ENCODE measurements at regions not wholly inside any gene's neighbourhood (a gene's known extent, or its start where the extent isn't known, plus 50 kb on each side); places are given as distances from the start of the nearest gene placed in this dataset.
"Not testable (repeated sequence)": the region's sequence is repeated elsewhere in the genome, so short reads cannot be mapped to it uniquely, and the experiment has no call there.

DNA sequence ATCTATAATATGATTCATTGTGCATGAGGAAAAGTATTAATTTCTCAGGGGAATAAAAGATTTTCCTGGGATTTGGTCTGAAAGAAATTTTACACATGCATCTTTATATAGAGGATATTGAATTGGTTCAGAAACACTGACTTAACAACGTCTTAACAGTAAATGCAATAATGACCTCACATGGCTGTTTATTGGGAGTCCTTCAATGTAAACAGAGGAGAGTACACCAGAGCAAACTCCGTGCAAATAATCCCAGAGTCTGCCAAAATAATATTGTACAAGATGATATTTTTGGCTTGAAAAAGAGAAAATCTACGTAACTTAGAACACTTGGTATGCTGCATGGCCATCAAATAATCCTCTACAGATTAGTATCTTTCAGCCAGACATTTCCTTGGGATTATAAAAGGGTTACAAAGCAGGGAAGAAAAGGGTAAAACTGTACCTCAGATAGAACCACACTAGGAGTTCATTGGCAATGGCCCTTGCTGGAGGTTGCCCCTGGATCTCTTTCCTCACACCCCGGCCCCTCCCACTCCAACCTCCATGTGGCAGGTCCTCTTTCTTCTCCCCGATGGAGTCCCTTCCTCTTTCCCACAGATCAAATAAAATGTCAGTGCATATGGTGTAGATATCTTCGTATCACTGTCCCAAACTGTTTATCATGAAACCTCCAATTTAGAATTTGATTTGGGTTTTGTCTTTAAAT, 196.4 kb downstream of the EVX1 start:
- no peaks in the 10 kb centered on the region for H3K9me3 ChIP-seq (ENCODE audit: control insufficient read depth in 2 of 2, insufficient read depth in 1 of 2, low read depth in 1 of 2, low read length in 1 of 2)
- 66 to 71% methylated on average over 6 of the region's 6 CpGs for WGBS, 2 donors
- no peak overlapping the region for H3K4me3 ChIP-seq (ENCODE audit: low read depth in 1 of 2, low read length in 2 of 2)
- H3K36me3 ChIP-seq (ENCODE audit: control insufficient read depth in 2 of 2, insufficient read depth in 2 of 2, low read length in 1 of 2), result no peaks in the 10 kb centered on the region
- no peak overlapping the region for H3K27ac ChIP-seq (ENCODE audit: low read depth in 2 of 2, low read length in 1 of 2)
- no peaks in the 10 kb centered on the region for H3K4me1 ChIP-seq (ENCODE audit: control insufficient read depth in 2 of 2, insufficient read depth in 2 of 2, low read length in 1 of 2)
- no peaks in the 10 kb centered on the region for H3K27me3 ChIP-seq (ENCODE audit: control insufficient read depth in 1 of 2, insufficient read depth in 2 of 2, low read length in 2 of 2)

DNA sequence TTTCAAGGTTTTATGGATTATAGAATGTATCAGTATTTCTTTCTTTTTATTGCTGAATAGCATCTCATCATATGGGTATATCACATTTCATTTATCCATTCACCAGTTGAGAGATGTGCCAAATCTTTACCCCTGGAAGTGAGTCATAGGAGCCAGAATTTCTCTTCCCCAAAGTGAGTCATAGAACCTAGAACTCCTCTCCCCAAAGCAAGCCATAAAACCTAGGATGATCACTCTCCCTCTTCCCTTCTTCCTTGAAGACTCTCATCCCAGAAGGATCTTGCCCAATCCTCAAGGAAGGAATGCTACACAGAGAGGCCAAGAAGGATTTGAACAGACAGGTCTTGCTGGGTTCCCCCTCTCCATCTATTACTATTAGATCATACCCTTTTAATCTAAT, 199.9 kb downstream of the EVX1 start:
- H3K4me3 ChIP-seq (ENCODE audit: low read depth in 1 of 2, low read length in 2 of 2), result no peak overlapping the region
- no peak overlapping the region for H3K27ac ChIP-seq (ENCODE audit: low read depth in 2 of 2, low read length in 1 of 2)
- no peaks in the 10 kb centered on the region for H3K27me3 ChIP-seq (ENCODE audit: control insufficient read depth in 1 of 2, insufficient read depth in 2 of 2, low read length in 2 of 2)
- no peaks in the 10 kb centered on the region for H3K36me3 ChIP-seq (ENCODE audit: control insufficient read depth in 2 of 2, insufficient read depth in 2 of 2, low read length in 1 of 2)
- no peaks in the 10 kb centered on the region for H3K4me1 ChIP-seq (ENCODE audit: control insufficient read depth in 2 of 2, insufficient read depth in 2 of 2, low read length in 1 of 2)
- H3K9me3 ChIP-seq (ENCODE audit: control insufficient read depth in 2 of 2, insufficient read depth in 1 of 2, low read depth in 1 of 2, low read length in 1 of 2), result no peaks in the 10 kb centered on the region

DNA sequence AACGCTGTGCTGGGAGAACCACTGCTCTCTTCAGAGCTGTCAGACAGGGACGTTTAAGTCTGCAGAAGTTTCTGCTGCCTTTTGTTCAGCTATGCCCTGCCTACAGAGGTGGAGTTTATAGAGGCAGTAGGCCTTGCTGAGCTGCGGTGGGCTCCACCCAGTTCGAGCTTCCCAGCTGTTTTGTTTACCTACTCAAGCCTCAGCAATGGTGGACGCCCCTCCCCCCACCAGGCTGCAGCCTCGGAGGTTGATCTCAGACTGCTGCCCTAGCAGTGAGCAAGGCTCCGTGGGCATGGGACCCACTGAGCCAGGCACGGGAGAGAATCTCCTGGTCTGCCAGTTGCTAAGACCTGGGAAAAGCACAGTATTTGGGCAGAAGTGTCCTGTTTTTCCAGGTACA, 206.4 kb downstream of the EVX1 start:
- not testable (repeated sequence) for H3K4me1 ChIP-seq (ENCODE audit: control insufficient read depth in 2 of 2, insufficient read depth in 2 of 2, low read length in 1 of 2); H3K27me3 ChIP-seq (ENCODE audit: control insufficient read depth in 1 of 2, insufficient read depth in 2 of 2, low read length in 2 of 2); H3K4me3 ChIP-seq (ENCODE audit: low read depth in 1 of 2, low read length in 2 of 2); H3K9me3 ChIP-seq (ENCODE audit: control insufficient read depth in 2 of 2, insufficient read depth in 1 of 2, low read depth in 1 of 2, low read length in 1 of 2); H3K36me3 ChIP-seq (ENCODE audit: control insufficient read depth in 2 of 2, insufficient read depth in 2 of 2, low read length in 1 of 2); H3K27ac ChIP-seq (ENCODE audit: low read depth in 2 of 2, low read length in 1 of 2)
- 26 to 38% methylated on average over 8 of the region's 8 CpGs for WGBS, 2 donors

DNA sequence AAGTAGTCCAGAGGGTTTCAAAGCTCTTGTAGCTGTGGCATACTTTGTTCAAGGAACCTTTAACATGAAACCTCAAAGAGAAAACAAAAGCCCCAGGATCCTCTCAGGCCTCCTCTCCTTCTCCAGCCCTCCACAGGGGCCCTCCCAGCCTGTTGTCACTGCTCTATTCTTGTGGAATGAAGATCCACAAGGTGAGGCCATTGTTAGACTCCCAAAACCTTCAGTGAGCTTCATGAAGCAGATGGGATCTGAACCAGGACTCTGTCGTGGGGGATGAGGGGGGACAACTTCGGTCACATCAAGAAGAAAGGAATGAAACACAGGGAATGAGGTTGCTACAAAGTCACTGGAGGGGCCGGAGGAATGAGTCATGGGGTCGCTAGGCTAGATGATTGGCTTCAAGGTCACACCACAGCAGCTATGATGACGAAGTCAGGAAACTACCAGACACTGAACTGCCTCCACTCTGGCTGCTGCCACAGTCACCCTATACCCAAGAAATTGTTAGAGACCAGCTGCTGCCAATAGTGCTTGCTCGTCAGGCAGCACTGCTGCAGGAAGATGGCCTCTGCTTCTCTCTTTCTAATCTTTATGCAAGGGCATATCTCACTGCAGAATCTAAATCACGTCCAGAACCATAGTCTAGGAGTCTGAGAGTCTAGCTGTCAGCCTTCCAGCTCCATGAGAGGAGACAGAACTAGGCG, 208.8 kb downstream of the HIBADH start:
- no peaks in the 10 kb centered on the region for H3K36me3 ChIP-seq (ENCODE audit: control insufficient read depth in 2 of 2, insufficient read depth in 2 of 2, low read length in 1 of 2)
- WGBS, 2 donors, result 64 to 69% methylated on average over 8 of the region's 8 CpGs
- H3K9me3 ChIP-seq (ENCODE audit: control insufficient read depth in 2 of 2, insufficient read depth in 1 of 2, low read depth in 1 of 2, low read length in 1 of 2), result no peaks in the 10 kb centered on the region
- no peaks in the 10 kb centered on the region for H3K27me3 ChIP-seq (ENCODE audit: control insufficient read depth in 1 of 2, insufficient read depth in 2 of 2, low read length in 2 of 2)
- H3K4me1 ChIP-seq (ENCODE audit: control insufficient read depth in 2 of 2, insufficient read depth in 2 of 2, low read length in 1 of 2), result no peaks in the 10 kb centered on the region
- H3K4me3 ChIP-seq (ENCODE audit: low read depth in 1 of 2, low read length in 2 of 2), result no peak overlapping the region
- no peak overlapping the region for H3K27ac ChIP-seq (ENCODE audit: low read depth in 2 of 2, low read length in 1 of 2)

DNA sequence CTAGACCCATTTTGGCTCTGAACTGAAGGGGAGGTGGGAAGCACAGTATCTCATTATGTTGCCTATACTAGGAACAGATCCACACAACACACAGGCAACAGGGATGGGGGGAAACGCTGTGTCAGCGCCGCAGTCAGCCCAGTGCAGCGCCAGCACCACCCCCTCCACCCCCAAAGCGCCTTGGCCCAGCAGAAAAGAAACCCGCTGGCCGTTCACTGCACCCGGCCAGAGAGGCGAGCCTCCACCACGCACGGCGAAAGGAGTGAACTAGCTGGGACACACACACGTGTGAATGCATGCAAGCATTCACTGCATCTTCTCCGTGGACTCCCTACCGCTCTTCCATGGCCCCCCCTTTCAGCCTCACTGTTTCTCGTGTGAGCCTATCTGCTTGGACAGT, 205.6 kb downstream of the HIBADH start:
- H3K27me3 ChIP-seq (ENCODE audit: control insufficient read depth in 1 of 2, insufficient read depth in 2 of 2, low read length in 2 of 2); H3K9me3 ChIP-seq (ENCODE audit: control insufficient read depth in 2 of 2, insufficient read depth in 1 of 2, low read depth in 1 of 2, low read length in 1 of 2); H3K4me1 ChIP-seq (ENCODE audit: control insufficient read depth in 2 of 2, insufficient read depth in 2 of 2, low read length in 1 of 2); H3K4me3 ChIP-seq (ENCODE audit: low read depth in 1 of 2, low read length in 2 of 2); H3K27ac ChIP-seq (ENCODE audit: low read depth in 2 of 2, low read length in 1 of 2); H3K36me3 ChIP-seq (ENCODE audit: control insufficient read depth in 2 of 2, insufficient read depth in 2 of 2, low read length in 1 of 2): not testable (repeated sequence)
- 86 to 88% methylated on average over 16 of the region's 16 CpGs for WGBS, 2 donors

DNA sequence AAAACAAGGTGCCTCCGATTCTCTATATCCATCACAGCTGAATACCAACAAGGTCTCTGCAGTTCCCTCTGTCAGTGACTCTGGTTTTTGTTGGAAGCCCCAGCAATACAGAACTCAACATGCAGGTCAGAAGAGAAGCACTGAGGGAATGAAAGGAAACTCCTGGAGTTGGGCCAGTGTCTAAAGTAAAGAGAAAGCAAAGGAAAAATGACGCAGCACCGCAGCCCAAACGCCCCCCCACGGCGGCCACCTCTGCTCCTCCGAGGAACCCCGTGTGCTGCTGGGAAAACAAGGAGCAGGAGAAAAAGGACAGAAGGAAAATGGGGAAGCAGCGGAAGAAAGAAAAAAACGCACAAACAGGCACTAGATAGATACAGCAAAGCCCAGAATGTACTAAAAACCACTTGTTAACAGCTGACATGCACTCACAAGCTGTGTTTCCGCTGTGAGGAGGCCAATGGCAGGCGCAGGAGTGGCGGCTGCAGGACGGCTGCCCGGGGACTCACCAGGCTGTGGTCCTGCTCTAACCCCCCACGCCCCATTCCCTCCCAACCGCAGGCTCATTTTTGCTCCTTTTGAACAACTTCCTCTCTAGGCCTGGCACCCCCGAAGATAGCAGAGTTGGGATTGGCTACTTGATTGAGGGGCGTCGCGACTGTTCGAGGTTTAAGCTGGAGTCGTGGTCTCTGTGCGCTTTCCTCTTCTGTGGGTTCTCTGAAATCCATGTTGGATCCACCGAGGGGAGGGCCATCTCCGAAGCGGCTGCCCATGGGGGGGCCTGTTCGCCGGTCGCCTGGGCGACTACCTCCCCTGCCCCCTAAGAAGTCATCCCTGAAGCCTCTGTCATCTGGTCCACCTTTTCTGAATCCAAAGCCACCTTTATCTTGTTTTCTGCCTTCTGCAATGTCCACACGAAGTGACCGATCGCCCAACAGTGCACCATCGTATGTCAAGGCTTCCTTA, 204.8 kb downstream of the HIBADH start:
- not testable (repeated sequence) for H3K4me3 ChIP-seq (ENCODE audit: low read depth in 1 of 2, low read length in 2 of 2); H3K27ac ChIP-seq (ENCODE audit: low read depth in 2 of 2, low read length in 1 of 2); H3K36me3 ChIP-seq (ENCODE audit: control insufficient read depth in 2 of 2, insufficient read depth in 2 of 2, low read length in 1 of 2); H3K9me3 ChIP-seq (ENCODE audit: control insufficient read depth in 2 of 2, insufficient read depth in 1 of 2, low read depth in 1 of 2, low read length in 1 of 2); H3K4me1 ChIP-seq (ENCODE audit: control insufficient read depth in 2 of 2, insufficient read depth in 2 of 2, low read length in 1 of 2); H3K27me3 ChIP-seq (ENCODE audit: control insufficient read depth in 1 of 2, insufficient read depth in 2 of 2, low read length in 2 of 2)
- WGBS, 2 donors, result 88 to 91% methylated on average over 28 to 32 of the region's 35 CpGs

DNA sequence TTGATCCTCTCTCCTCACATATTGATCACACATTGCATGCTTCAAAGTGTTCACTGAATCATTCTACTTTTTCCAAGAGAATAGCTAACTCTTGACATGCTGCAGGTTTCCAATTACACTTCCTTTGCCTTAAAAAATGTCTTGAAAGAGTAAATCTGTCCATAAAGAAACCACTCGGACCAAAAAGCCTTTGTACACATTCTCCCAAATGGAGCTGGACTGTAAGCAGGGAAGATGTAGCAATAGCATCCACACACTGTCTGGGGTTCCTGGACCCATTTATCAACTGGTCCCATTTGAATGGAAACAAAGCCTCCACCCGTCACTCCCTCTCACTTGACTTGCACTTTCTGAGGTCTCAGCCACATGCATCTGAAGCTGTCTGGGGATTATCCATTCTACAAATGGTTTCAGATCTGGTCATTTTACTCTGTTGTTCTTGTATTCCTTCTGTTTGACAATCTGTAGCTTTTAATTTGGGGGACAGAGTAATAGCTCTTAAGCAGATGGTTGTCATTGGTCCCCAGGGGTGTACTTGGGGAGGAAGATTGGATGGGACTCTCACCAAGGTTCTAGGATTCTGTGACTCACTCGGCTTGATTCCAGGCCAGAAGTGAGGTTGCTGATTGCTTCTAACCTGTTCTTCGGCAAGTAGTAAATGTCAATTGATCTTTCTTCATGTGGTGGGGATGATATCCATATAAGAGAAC, 203.5 kb downstream of the HIBADH start:
- Histone ChIP-seq H3K27ac (ENCODE audit: low read depth in 2 of 2, low read length in 1 of 2) (peak overlapping the region in 1 of 2 donors; percentile 21), H3K36me3 (ENCODE audit: control insufficient read depth in 2 of 2, insufficient read depth in 2 of 2, low read length in 1 of 2) (no peaks in the 10 kb centered on the region), H3K4me3 (ENCODE audit: low read depth in 1 of 2, low read length in 2 of 2) (no peak overlapping the region), H3K27me3 (ENCODE audit: control insufficient read depth in 1 of 2, insufficient read depth in 2 of 2, low read length in 2 of 2) (no peaks in the 10 kb centered on the region), H3K4me1 (ENCODE audit: control insufficient read depth in 2 of 2, insufficient read depth in 2 of 2, low read length in 1 of 2) (no peaks in the 10 kb centered on the region), H3K9me3 (ENCODE audit: control insufficient read depth in 2 of 2, insufficient read depth in 1 of 2, low read depth in 1 of 2, low read length in 1 of 2) (no peaks in the 10 kb centered on the region)
- WGBS, 2 donors, result 66 to 72% methylated on average over 4 of the region's 4 CpGs

DNA sequence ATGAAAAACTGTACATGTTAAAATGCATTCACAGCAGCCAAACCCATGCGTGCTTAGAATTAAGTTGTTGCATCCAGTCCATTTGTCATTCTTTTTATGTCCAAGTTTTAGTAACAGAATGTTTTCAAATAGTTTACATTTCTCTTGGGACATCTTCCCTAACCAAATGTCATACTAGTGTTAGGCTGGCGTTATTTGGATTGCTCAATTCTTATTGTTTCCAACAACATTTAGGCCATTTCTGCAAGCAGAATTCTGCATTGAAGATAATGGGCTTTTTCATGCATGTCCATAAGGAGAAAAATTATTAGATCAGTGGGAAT, 203.0 kb downstream of the HIBADH start:
- H3K27me3 ChIP-seq (ENCODE audit: control insufficient read depth in 1 of 2, insufficient read depth in 2 of 2, low read length in 2 of 2), result no peaks in the 10 kb centered on the region
- H3K4me1 ChIP-seq (ENCODE audit: control insufficient read depth in 2 of 2, insufficient read depth in 2 of 2, low read length in 1 of 2), result no peaks in the 10 kb centered on the region
- H3K4me3 ChIP-seq (ENCODE audit: low read depth in 1 of 2, low read length in 2 of 2), result no peak overlapping the region
- no peaks in the 10 kb centered on the region for H3K36me3 ChIP-seq (ENCODE audit: control insufficient read depth in 2 of 2, insufficient read depth in 2 of 2, low read length in 1 of 2)
- no peaks in the 10 kb centered on the region for H3K9me3 ChIP-seq (ENCODE audit: control insufficient read depth in 2 of 2, insufficient read depth in 1 of 2, low read depth in 1 of 2, low read length in 1 of 2)
- 53 to 68% methylated on average over 2 of the region's 2 CpGs for WGBS, 2 donors
- no peak overlapping the region for H3K27ac ChIP-seq (ENCODE audit: low read depth in 2 of 2, low read length in 1 of 2)

DNA sequence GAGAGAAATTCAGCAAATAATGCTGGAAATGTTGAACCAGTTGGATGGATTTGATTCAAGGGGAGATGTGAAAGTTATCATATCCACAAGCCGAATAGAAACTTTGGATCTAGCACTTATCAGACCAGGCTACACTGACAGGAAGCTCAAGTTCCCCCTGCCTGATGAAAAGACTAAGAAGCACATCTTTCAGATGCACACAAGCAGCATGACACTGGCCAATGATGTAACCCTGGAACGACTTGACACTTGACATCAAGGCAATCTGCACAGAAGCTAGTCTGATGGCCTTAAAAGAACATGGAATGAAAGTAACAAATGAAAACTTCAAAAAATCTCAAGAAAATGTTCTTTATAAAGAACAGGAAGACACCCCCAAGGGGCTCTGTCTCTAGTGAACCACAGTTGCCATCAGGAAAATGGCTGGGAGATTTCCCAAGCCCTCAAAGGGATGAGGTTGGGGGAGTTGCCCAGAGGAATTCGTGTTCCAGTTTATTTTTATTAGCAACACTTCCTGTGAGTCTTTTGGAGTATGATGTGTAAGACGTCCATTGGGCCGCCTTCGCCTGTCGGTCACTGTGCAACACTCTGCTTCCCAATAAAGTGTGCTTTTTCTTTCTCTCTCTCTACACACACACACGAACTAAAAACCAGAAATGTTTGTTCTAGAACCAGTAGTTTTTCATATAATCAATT, 200.0 kb downstream of the HIBADH start:
- WGBS, 2 donors, result 64 to 66% methylated on average over 8 of the region's 8 CpGs
- Histone ChIP-seq H3K36me3 (ENCODE audit: control insufficient read depth in 2 of 2, insufficient read depth in 2 of 2, low read length in 1 of 2) (no peaks in the 10 kb centered on the region), H3K27ac (ENCODE audit: low read depth in 2 of 2, low read length in 1 of 2) (no peak overlapping the region), H3K27me3 (ENCODE audit: control insufficient read depth in 1 of 2, insufficient read depth in 2 of 2, low read length in 2 of 2) (no peaks in the 10 kb centered on the region), H3K4me1 (ENCODE audit: control insufficient read depth in 2 of 2, insufficient read depth in 2 of 2, low read length in 1 of 2) (no peaks in the 10 kb centered on the region), H3K4me3 (ENCODE audit: low read depth in 1 of 2, low read length in 2 of 2) (no peak overlapping the region), H3K9me3 (ENCODE audit: control insufficient read depth in 2 of 2, insufficient read depth in 1 of 2, low read depth in 1 of 2, low read length in 1 of 2) (no peaks in the 10 kb centered on the region)
